ENCODE measurements at regions not wholly inside any gene's neighbourhood (a gene's known extent, or its start where the extent isn't known, plus 50 kb on each side); places are given as distances from the start of the nearest gene placed in this dataset.
A peak's percentile ranks its signal among the peaks of the same experiment; 100 is the strongest.
"Not testable (repeated sequence)": the region's sequence is repeated elsewhere in the genome, so short reads cannot be mapped to it uniquely, and the experiment has no call there.

GRCh38 chr15:25173241-25174028, 218.6 kb downstream of the SNRPN start:
- no peak for DNase-seq (ENCODE audit: low spot score)
- no peaks in the 10 kb centered on the region for H3K27me3 ChIP-seq (ENCODE audit: control insufficient read depth in 3 of 3, insufficient read depth in 3 of 3, low read depth in 1 of 3, low read length in 3 of 3)
- no peak overlapping the region for H2BK5ac ChIP-seq (ENCODE audit: low read length)
- H3K4ac ChIP-seq (ENCODE audit: low read length), result no peak overlapping the region
- no peak overlapping the region for H3K14ac ChIP-seq (ENCODE audit: low read length)
- no peaks in the 10 kb centered on the region for H3K36me3 ChIP-seq (replicated peaks in 1 of 2; ENCODE audit: control insufficient read depth in 2 of 2, insufficient read depth in 2 of 2, low read length in 2 of 2)
- no peak overlapping the region for H4K91ac ChIP-seq (ENCODE audit: low read depth, low read length, poor library complexity)
- no peak overlapping the region for H3K9ac ChIP-seq (ENCODE audit: low read depth, low read length, poor library complexity)
- no peak overlapping the region for H3K4me3 ChIP-seq (ENCODE audit: low read length in 2 of 2)
- no peak overlapping the region for H3K18ac ChIP-seq (ENCODE audit: low read length)
- peaks cover 2% of the 10 kb centered on the region for H3K79me1 ChIP-seq (ENCODE audit: low read depth, low read length)
- H4K8ac ChIP-seq (ENCODE audit: low read depth, low read length), result no peak overlapping the region
- H2BK15ac ChIP-seq (ENCODE audit: low read length), result no peak overlapping the region
- no peak overlapping the region for H2BK12ac ChIP-seq (ENCODE audit: low read length)
- H3K9me3 ChIP-seq (replicated peaks in 1 of 2; ENCODE audit: control insufficient read depth in 2 of 2, insufficient read depth in 1 of 2, low read depth in 1 of 2, low read length in 2 of 2), result peaks cover 12 to 45% of the 10 kb centered on the region in 2 donors
- H2AK5ac ChIP-seq (ENCODE audit: low read depth, low read length), result no peak overlapping the region
- no peak overlapping the region for H2BK120ac ChIP-seq (ENCODE audit: low read depth, low read length)
- no peak overlapping the region for H3K27ac ChIP-seq (replicated peaks; ENCODE audit: low read length)
- H3K4me1 ChIP-seq (ENCODE audit: control insufficient read depth in 2 of 2, insufficient read depth in 1 of 2, low read depth in 1 of 2, low read length in 2 of 2), result no peaks in the 10 kb centered on the region
- no CpG with 5 or more reads among the region's 13 CpGs for WGBS, 2 donors (ENCODE audit: extremely low coverage in 2 of 2, insufficient read length in 2 of 2, insufficient replicate concordance in 1 of 2)
- H2AFZ ChIP-seq (ENCODE audit: low read length), result no peak overlapping the region
- no peak overlapping the region for H3K4me2 ChIP-seq (ENCODE audit: insufficient read depth, low read length, poor library complexity, severe bottlenecking)
- no peak overlapping the region for H3K23ac ChIP-seq (ENCODE audit: low read depth, low read length, poor library complexity)

GRCh38 chr15:25174149-25174548, 219.4 kb downstream of the SNRPN start:
- H3K36me3 ChIP-seq (replicated peaks in 1 of 2; ENCODE audit: control insufficient read depth in 2 of 2, insufficient read depth in 2 of 2, low read length in 2 of 2); H3K4me2 ChIP-seq (ENCODE audit: insufficient read depth, low read length, poor library complexity, severe bottlenecking); H3K27ac ChIP-seq (replicated peaks; ENCODE audit: low read length); H2BK15ac ChIP-seq (ENCODE audit: low read length); DNase-seq (ENCODE audit: low spot score); H3K4me3 ChIP-seq (ENCODE audit: low read length in 2 of 2); H3K18ac ChIP-seq (ENCODE audit: low read length); H2BK5ac ChIP-seq (ENCODE audit: low read length); H2BK120ac ChIP-seq (ENCODE audit: low read depth, low read length); H3K4me1 ChIP-seq (ENCODE audit: control insufficient read depth in 2 of 2, insufficient read depth in 1 of 2, low read depth in 1 of 2, low read length in 2 of 2); H3K27me3 ChIP-seq (ENCODE audit: control insufficient read depth in 3 of 3, insufficient read depth in 3 of 3, low read depth in 1 of 3, low read length in 3 of 3); H3K4ac ChIP-seq (ENCODE audit: low read length); H3K9ac ChIP-seq (ENCODE audit: low read depth, low read length, poor library complexity); H2AK5ac ChIP-seq (ENCODE audit: low read depth, low read length); H3K14ac ChIP-seq (ENCODE audit: low read length); H3K79me1 ChIP-seq (ENCODE audit: low read depth, low read length); H2BK12ac ChIP-seq (ENCODE audit: low read length); H2AFZ ChIP-seq (ENCODE audit: low read length); H4K8ac ChIP-seq (ENCODE audit: low read depth, low read length); H4K91ac ChIP-seq (ENCODE audit: low read depth, low read length, poor library complexity); H3K23ac ChIP-seq (ENCODE audit: low read depth, low read length, poor library complexity): not testable (repeated sequence)
- peaks cover 14 to 47% of the 10 kb centered on the region in 2 donors for H3K9me3 ChIP-seq (replicated peaks in 1 of 2; ENCODE audit: control insufficient read depth in 2 of 2, insufficient read depth in 1 of 2, low read depth in 1 of 2, low read length in 2 of 2)
- whole genome bisulfite sequencing, 2 donors (ENCODE audit: extremely low coverage in 2 of 2, insufficient read length in 2 of 2, insufficient replicate concordance in 1 of 2), result no CpG with 5 or more reads among the region's 10 CpGs

DNA sequence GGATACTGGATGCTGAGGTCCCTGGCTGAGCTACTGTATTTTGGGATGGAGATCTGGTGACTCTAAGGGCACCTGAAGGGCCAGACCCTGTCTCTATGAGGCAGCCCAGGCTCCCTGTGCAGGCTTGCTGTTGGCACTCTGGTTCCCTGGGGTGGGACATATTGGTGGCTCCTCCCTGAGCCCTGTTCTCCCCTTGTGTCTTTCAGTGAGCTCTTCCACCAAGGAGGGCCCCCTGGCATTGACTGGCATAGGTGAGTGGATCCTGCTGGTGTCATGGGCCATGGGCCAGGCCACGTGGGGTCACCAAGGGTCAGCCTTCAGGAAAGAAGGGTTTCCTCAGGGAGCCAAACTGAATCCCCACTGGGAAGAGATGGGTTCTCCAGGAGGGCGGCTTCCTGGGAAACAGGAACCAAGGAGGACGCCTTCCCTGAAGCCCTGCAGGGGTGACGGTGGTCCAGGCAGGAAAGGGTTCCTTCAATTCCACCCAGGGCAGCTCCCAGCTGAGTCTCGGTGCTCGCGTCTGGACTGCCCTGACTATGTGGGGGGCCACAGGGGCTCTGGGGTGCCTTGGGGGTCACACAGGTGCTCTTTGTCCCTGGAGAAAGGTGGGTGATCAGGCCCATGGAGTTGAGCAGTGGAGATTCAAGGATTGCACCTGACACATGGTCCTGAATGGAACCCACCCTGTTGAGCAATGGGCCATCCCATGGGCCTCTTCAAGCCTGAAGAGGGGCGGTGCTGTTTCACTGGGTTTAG, 220.4 kb downstream of the SNRPN start:
- no peak for DNase-seq (ENCODE audit: low spot score)

More for the DNA sequence above, 220.4 kb downstream of the SNRPN start:
- no peak overlapping the region for H3K9ac ChIP-seq (ENCODE audit: low read depth, low read length, poor library complexity)
- no peak overlapping the region for H2BK15ac ChIP-seq (ENCODE audit: low read length)
- no peaks in the 10 kb centered on the region for H3K4me1 ChIP-seq (ENCODE audit: control insufficient read depth in 2 of 2, insufficient read depth in 1 of 2, low read depth in 1 of 2, low read length in 2 of 2)
- H3K9me3 ChIP-seq (replicated peaks in 1 of 2; ENCODE audit: control insufficient read depth in 2 of 2, insufficient read depth in 1 of 2, low read depth in 1 of 2, low read length in 2 of 2), result peaks cover 15 to 54% of the 10 kb centered on the region in 2 donors
- no peak overlapping the region for H2AFZ ChIP-seq (ENCODE audit: low read length)
- peak overlapping the region in 1 of 2 donors; percentile 33 for H3K4me3 ChIP-seq (ENCODE audit: low read length in 2 of 2)
- H3K79me1 ChIP-seq (ENCODE audit: low read depth, low read length), result peaks cover 2% of the 10 kb centered on the region
- no peak overlapping the region for H3K27ac ChIP-seq (replicated peaks; ENCODE audit: low read length)
- no peak overlapping the region for H3K23ac ChIP-seq (ENCODE audit: low read depth, low read length, poor library complexity)
- no peak overlapping the region for H3K4me2 ChIP-seq (ENCODE audit: insufficient read depth, low read length, poor library complexity, severe bottlenecking)
- H3K27me3 ChIP-seq (ENCODE audit: control insufficient read depth in 3 of 3, insufficient read depth in 3 of 3, low read depth in 1 of 3, low read length in 3 of 3), result no peaks in the 10 kb centered on the region
- H2AK5ac ChIP-seq (ENCODE audit: low read depth, low read length), result no peak overlapping the region
- H2BK120ac ChIP-seq (ENCODE audit: low read depth, low read length), result no peak overlapping the region
- no peak overlapping the region for H2BK12ac ChIP-seq (ENCODE audit: low read length)
- no peak overlapping the region for H4K8ac ChIP-seq (ENCODE audit: low read depth, low read length)
- H3K14ac ChIP-seq (ENCODE audit: low read length), result no peak overlapping the region
- H3K36me3 ChIP-seq (replicated peaks in 1 of 2; ENCODE audit: control insufficient read depth in 2 of 2, insufficient read depth in 2 of 2, low read length in 2 of 2), result no peaks in the 10 kb centered on the region
- no peak overlapping the region for H2BK5ac ChIP-seq (ENCODE audit: low read length)
- WGBS, 2 donors (ENCODE audit: extremely low coverage in 2 of 2, insufficient read length in 2 of 2, insufficient replicate concordance in 1 of 2), result no CpG with 5 or more reads among the region's 8 CpGs
- no peak overlapping the region for H3K18ac ChIP-seq (ENCODE audit: low read length)
- H3K4ac ChIP-seq (ENCODE audit: low read length), result no peak overlapping the region
- H4K91ac ChIP-seq (ENCODE audit: low read depth, low read length, poor library complexity), result no peak overlapping the region
